HepG2 (cell line): ENCODE measurements at regions not wholly inside any gene's neighbourhood (a gene's known extent, or its start where the extent isn't known, plus 50 kb on each side); places are given as distances from the start of the nearest gene placed in this dataset.

Experiments
- ATAC-seq: fragments of 200-7000 bp; cut with Tn5 transposase; 3 replicates; pipeline ENCODE4 v1.9.1; 2020; ENCODE audit warnings: mild to moderate bottlenecking, moderate library complexity
- BruUV-seq: library from RNA; stranded (reverse); fragments of 400-500 nt; replicated peaks from 2 replicates; lab custom pipeline; 2021; lab: Mats Ljungman, UMichigan
- CTCF ChIA-PET: fragments of 300-600 bp; formaldehyde crosslinking; extraction: SDS; loops from one replicate; lab custom pipeline; 2021; ENCODE audit warnings: low total read pairs, inconsistent platforms, low intra/inter-chr PET ratio; lab: Yijun Ruan, JAX
- POLR2A ChIA-PET: fragments of 350-600 bp; sonication (Branson Sonifier 250); formaldehyde crosslinking; loops from one replicate; lab custom pipeline; 2020; ENCODE audit warnings: antibody characterized with exemption, inconsistent platforms; lab: Yijun Ruan, JAX
- DNase-seq: peaks from one replicate; pipeline ENCODE4 v3.0.0-alpha.2; 2015; ENCODE audit warnings: low spot score
- FAIRE-seq: peaks from 3 replicates; lab custom pipeline; 2011; peaks lifted over from hg19 to GRCh38; lab: Jason Lieb, UNC
- H2AFZ ChIP-seq: one replicate; pipeline ENCODE4 v1.6.1; 2011; ENCODE audit warnings: low read length, inconsistent platforms
- H3K27ac ChIP-seq: fragments of 300-600 bp; 3 replicates; pipeline ENCODE4 v1.8.0; 2011; ENCODE audit warnings: mixed run types, mild to moderate bottlenecking, mixed read lengths, low read length, inconsistent platforms; ENCODE audit not compliant: insufficient read depth; ENCODE audit errors: extremely low read length
- H3K27me3 ChIP-seq, 2 experiments: fragments of 200-600 bp in 1 of 2; 2 replicates in 1 of 2; 3 replicates in 1 of 2; pipeline versions ENCODE4 v1.6.0 to v1.8.0; 2011; ENCODE audit warnings: low read length in 2 of 2, mild to moderate bottlenecking in 2 of 2, moderate library complexity in 2 of 2, inconsistent platforms in 1 of 2; ENCODE audit not compliant: insufficient read depth in 2 of 2, control insufficient read depth in 1 of 2
- H3K36me3 ChIP-seq, 2 experiments: fragments of 200-600 bp in 1 of 2; replicated peaks in 1 of 2; 2 replicates in 1 of 2; 3 replicates in 1 of 2; pipeline versions ENCODE4 v1.5.1 to v1.8.0; 2011; ENCODE audit warnings: low read length in 2 of 2, inconsistent platforms in 1 of 2; ENCODE audit not compliant: insufficient read depth in 2 of 2, control insufficient read depth in 1 of 2
- H3K4me1 ChIP-seq: 2 replicates; pipeline ENCODE4 v1.5.1; 2012; ENCODE audit warnings: low read length, inconsistent platforms; ENCODE audit not compliant: insufficient read depth
- H3K4me2 ChIP-seq: 2 replicates; pipeline ENCODE4 v1.6.0; 2011; ENCODE audit warnings: low read depth, low read length, inconsistent platforms
- H3K4me3 ChIP-seq, 3 experiments: fragments of 200-600 bp in 1 of 3; sonication (generic), shearing (Covaris generic) in 1 of 3; replicated peaks in 1 of 3; 2 replicates each; pipeline ENCODE4 v1.5.1; 2011 to 2016; ENCODE audit warnings: low read length in 3 of 3, inconsistent platforms in 2 of 3, low read depth in 2 of 3, mild to moderate bottlenecking in 2 of 3, control low read depth in 1 of 3, mixed read lengths in 1 of 3; ENCODE audit not compliant: insufficient read depth in 1 of 3
- H3K79me2 ChIP-seq: one replicate; pipeline ENCODE4 v1.6.1; 2011; ENCODE audit warnings: low read length, inconsistent platforms; ENCODE audit not compliant: insufficient read depth
- H3K9ac ChIP-seq: 2 replicates; pipeline ENCODE4 v1.6.0; 2011; ENCODE audit warnings: mild to moderate bottlenecking, low read depth, low read length, inconsistent platforms; ENCODE audit not compliant: insufficient read depth
- H3K9me3 ChIP-seq: 2 replicates; pipeline ENCODE4 v1.5.1; 2012; ENCODE audit warnings: mild to moderate bottlenecking, low read length
- H4K20me1 ChIP-seq: 2 replicates; pipeline ENCODE4 v1.6.0; 2011; ENCODE audit warnings: inconsistent platforms, mild to moderate bottlenecking, low read length, moderate library complexity; ENCODE audit not compliant: insufficient read depth
- GATAD1 ChIP-seq: IDR thresholded peaks from 2 replicates; pipeline ENCODE4 v1.6.1; 2016; ENCODE audit warnings: missing genetic modification reagents, missing compliant biosample characterization
- GATAD2A ChIP-seq: IDR thresholded peaks from 2 replicates; pipeline ENCODE4 v1.6.1; 2016
- HHEX ChIP-seq: IDR thresholded peaks from 2 replicates; pipeline ENCODE4 v1.6.1; 2016; ENCODE audit warnings: control low read depth
- TAF1 ChIP-seq: sonication (generic); formaldehyde crosslinking; IDR thresholded peaks from 2 replicates; pipeline ENCODE4 v1.4.0; 2020; ENCODE audit warnings: missing genetic modification reagents
- ZBTB21 ChIP-seq: sonication (generic); formaldehyde crosslinking; IDR thresholded peaks from 2 replicates; pipeline ENCODE4 v1.4.0; 2020; ENCODE audit warnings: missing genetic modification reagents
- WGBS: methylation state at CpG from one replicate; pipeline ENCODE4 v1.1.6; 2017; ENCODE audit warnings: low lambda C conversion rate; 5-methylcytosine and 5-hydroxymethylcytosine counted together
- in situ Hi-C: cut with HindIII; loops from 2 replicates; pipeline ENCODE4 v1.10.0; 2017; ENCODE audit warnings: low pct_unique_long_range_greater_than_20kb; ENCODE audit not compliant: extremely low pct_ligation_motif_present
- intact Hi-C: fragments of 100-400 bp; cut with micrococcal nuclease; formaldehyde crosslinking; loops from one replicate; pipeline ENCODE4 v1.10.0; 2022; ENCODE audit not compliant: unreplicated experiment
- TF ChIP-seq, protein P1 (sequence below), 2 experiments: fragments of 450-650 bp in 1 of 2; sonication (generic) in 1 of 2; formaldehyde crosslinking in 1 of 2; IDR thresholded peaks; 2 replicates each; pipeline versions ENCODE4 v1.6.1 to v1.8.0; 2016 to 2022; ENCODE audit warnings: antibody characterized with exemption in 1 of 2, mild to moderate bottlenecking in 1 of 2, missing genetic modification reagents in 1 of 2
- TF ChIP-seq, protein P2 (sequence below), 2 experiments: IDR thresholded peaks; 2 replicates each; pipeline ENCODE4 v1.6.1; 2011 to 2012; ENCODE audit warnings: low read length in 2 of 2, borderline replicate concordance in 1 of 2, low read depth in 1 of 2, mild to moderate bottlenecking in 1 of 2, moderate library complexity in 1 of 2
- TF ChIP-seq, protein P3 (sequence below): sonication (generic); formaldehyde crosslinking; IDR thresholded peaks from 2 replicates; pipeline ENCODE4 v1.5.1; 2020; ENCODE audit warnings: missing genetic modification reagents, mild to moderate bottlenecking, borderline replicate concordance

DNA sequence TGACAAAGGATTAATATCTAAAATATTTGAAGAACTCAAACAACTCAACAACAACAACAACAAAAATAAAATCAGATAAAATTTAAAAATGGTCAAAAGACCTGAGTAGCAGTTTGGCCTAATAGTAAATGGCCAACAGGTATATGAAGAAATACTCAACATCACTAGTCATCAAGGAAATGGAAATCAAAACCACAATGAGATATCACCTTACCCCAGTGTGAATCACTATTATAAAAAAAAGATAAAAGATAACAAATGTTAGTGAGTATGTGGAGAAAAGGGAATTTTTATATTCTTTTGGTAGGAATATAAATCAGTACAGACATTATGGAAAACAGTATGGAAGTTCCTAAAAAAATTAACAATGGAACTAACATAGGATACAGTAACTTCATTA, 247.9 kb upstream of the TRPC7 start (continued):
- TF ChIP-seq, protein P1, sequence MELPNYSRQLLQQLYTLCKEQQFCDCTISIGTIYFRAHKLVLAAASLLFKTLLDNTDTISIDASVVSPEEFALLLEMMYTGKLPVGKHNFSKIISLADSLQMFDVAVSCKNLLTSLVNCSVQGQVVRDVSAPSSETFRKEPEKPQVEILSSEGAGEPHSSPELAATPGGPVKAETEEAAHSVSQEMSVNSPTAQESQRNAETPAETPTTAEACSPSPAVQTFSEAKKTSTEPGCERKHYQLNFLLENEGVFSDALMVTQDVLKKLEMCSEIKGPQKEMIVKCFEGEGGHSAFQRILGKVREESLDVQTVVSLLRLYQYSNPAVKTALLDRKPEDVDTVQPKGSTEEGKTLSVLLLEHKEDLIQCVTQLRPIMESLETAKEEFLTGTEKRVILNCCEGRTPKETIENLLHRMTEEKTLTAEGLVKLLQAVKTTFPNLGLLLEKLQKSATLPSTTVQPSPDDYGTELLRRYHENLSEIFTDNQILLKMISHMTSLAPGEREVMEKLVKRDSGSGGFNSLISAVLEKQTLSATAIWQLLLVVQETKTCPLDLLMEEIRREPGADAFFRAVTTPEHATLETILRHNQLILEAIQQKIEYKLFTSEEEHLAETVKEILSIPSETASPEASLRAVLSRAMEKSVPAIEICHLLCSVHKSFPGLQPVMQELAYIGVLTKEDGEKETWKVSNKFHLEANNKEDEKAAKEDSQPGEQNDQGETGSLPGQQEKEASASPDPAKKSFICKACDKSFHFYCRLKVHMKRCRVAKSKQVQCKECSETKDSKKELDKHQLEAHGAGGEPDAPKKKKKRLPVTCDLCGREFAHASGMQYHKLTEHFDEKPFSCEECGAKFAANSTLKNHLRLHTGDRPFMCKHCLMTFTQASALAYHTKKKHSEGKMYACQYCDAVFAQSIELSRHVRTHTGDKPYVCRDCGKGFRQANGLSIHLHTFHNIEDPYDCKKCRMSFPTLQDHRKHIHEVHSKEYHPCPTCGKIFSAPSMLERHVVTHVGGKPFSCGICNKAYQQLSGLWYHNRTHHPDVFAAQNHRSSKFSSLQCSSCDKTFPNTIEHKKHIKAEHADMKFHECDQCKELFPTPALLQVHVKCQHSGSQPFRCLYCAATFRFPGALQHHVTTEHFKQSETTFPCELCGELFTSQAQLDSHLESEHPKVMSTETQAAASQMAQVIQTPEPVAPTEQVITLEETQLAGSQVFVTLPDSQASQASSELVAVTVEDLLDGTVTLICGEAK (IDR thresholded peaks at IDR 0.05): no peak
- TF ChIP-seq, protein P1 (CRISPR knock-in tag; IDR thresholded peaks at IDR 0.05): no peak
- TF ChIP-seq ZBTB21 (CRISPR knock-in tag) (no peak), HHEX (CRISPR knock-in tag) (no peak), GATAD2A (CRISPR knock-in tag) (no peak), GATAD1 (CRISPR knock-in tag) (no peak)

DNA sequence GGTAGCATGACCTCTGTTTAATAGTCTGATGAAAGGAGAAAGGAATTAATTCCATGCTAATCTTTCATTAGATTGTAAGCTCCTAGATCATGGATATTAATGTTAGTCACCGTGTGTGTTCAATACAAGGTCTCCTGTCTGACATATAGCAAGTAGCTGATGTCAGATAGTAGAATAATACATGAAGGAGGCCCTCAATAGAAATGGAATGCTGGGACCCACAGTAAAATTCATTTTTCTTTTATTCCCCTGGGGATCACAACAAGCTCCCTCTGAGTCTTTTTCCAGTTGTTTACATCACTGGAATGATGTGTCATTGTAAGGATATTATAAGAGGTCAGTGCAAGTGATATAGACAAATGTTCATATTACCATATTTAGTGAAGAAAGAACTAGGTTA, 240.3 kb upstream of the TRPC7 start:
- no TSS peak for BruUV-seq
- no peak for DNase-seq
- H3K9ac ChIP-seq: no peak overlapping the region
- H2AFZ ChIP-seq: no peak overlapping the region
- no peaks in the 10 kb centered on the region for H3K27me3 ChIP-seq
- intact Hi-C loops (no loop called here), in situ Hi-C loops (no loop called here)
- no peak overlapping the region for H3K4me2 ChIP-seq
- H3K4me3 ChIP-seq: no peak overlapping the region
- no peaks in the 10 kb centered on the region for H4K20me1 ChIP-seq
- ChIA-PET POLR2A (no interaction called here), CTCF (no interaction called here)
- no peaks in the 10 kb centered on the region for H3K4me1 ChIP-seq
- no peaks in the 10 kb centered on the region for H3K36me3 ChIP-seq
- no peak for ATAC-seq
- no peak overlapping the region for H3K27ac ChIP-seq
- no peak for FAIRE-seq
- 0% methylated on average over 1 of the region's 1 CpG for WGBS
- no peaks in the 10 kb centered on the region for H3K79me2 ChIP-seq
- H3K9me3 ChIP-seq: peaks cover 16% of the 10 kb centered on the region
- TF ChIP-seq, protein P2, sequence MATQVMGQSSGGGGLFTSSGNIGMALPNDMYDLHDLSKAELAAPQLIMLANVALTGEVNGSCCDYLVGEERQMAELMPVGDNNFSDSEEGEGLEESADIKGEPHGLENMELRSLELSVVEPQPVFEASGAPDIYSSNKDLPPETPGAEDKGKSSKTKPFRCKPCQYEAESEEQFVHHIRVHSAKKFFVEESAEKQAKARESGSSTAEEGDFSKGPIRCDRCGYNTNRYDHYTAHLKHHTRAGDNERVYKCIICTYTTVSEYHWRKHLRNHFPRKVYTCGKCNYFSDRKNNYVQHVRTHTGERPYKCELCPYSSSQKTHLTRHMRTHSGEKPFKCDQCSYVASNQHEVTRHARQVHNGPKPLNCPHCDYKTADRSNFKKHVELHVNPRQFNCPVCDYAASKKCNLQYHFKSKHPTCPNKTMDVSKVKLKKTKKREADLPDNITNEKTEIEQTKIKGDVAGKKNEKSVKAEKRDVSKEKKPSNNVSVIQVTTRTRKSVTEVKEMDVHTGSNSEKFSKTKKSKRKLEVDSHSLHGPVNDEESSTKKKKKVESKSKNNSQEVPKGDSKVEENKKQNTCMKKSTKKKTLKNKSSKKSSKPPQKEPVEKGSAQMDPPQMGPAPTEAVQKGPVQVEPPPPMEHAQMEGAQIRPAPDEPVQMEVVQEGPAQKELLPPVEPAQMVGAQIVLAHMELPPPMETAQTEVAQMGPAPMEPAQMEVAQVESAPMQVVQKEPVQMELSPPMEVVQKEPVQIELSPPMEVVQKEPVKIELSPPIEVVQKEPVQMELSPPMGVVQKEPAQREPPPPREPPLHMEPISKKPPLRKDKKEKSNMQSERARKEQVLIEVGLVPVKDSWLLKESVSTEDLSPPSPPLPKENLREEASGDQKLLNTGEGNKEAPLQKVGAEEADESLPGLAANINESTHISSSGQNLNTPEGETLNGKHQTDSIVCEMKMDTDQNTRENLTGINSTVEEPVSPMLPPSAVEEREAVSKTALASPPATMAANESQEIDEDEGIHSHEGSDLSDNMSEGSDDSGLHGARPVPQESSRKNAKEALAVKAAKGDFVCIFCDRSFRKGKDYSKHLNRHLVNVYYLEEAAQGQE (IDR thresholded peaks at IDR 0.05; ENCODE audit: borderline replicate concordance in 1 of 2, low read depth in 1 of 2, low read length in 2 of 2): no peak
- TF ChIP-seq, protein P3, sequence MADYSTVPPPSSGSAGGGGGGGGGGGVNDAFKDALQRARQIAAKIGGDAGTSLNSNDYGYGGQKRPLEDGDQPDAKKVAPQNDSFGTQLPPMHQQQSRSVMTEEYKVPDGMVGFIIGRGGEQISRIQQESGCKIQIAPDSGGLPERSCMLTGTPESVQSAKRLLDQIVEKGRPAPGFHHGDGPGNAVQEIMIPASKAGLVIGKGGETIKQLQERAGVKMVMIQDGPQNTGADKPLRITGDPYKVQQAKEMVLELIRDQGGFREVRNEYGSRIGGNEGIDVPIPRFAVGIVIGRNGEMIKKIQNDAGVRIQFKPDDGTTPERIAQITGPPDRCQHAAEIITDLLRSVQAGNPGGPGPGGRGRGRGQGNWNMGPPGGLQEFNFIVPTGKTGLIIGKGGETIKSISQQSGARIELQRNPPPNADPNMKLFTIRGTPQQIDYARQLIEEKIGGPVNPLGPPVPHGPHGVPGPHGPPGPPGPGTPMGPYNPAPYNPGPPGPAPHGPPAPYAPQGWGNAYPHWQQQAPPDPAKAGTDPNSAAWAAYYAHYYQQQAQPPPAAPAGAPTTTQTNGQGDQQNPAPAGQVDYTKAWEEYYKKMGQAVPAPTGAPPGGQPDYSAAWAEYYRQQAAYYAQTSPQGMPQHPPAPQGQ: no peak
- TF ChIP-seq TAF1 (CRISPR knock-in tag): no peak
